ENCODE measurements at regions not wholly inside any gene's neighbourhood (a gene's known extent, or its start where the extent isn't known, plus 50 kb on each side); places are given as distances from the start of the nearest gene placed in this dataset.
A peak's percentile ranks its signal among the peaks of the same experiment; 100 is the strongest.
"Not testable (repeated sequence)": the region's sequence is repeated elsewhere in the genome, so short reads cannot be mapped to it uniquely, and the experiment has no call there.

DNA sequence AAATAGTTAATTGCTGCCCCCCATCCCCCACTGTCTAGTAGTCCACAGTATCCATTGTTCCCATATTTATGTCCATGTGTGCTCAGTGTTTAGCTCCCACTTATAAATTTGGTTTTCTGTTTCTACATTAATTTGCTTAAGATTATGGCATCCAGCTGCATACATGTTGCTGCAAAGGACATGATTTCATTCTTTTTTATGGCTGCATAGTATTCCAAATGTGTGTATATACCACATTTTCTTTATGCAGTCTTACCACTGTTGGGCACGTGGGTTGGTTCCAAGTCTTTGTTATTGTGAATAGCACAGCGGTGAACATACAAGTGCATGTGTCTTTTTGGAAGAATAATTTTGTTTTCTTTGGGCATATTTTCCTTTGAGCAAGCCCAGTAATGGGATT, 113.0 kb upstream of the LNX1 start:
- no peak for ATAC-seq
- DNase-seq, result no peak
- H3K4me3 ChIP-seq, result no peak overlapping the region
- TF ChIP-seq, protein P1, sequence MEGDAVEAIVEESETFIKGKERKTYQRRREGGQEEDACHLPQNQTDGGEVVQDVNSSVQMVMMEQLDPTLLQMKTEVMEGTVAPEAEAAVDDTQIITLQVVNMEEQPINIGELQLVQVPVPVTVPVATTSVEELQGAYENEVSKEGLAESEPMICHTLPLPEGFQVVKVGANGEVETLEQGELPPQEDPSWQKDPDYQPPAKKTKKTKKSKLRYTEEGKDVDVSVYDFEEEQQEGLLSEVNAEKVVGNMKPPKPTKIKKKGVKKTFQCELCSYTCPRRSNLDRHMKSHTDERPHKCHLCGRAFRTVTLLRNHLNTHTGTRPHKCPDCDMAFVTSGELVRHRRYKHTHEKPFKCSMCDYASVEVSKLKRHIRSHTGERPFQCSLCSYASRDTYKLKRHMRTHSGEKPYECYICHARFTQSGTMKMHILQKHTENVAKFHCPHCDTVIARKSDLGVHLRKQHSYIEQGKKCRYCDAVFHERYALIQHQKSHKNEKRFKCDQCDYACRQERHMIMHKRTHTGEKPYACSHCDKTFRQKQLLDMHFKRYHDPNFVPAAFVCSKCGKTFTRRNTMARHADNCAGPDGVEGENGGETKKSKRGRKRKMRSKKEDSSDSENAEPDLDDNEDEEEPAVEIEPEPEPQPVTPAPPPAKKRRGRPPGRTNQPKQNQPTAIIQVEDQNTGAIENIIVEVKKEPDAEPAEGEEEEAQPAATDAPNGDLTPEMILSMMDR (IDR thresholded peaks at IDR 0.05), result no peak
- H3K27ac ChIP-seq, result no peak overlapping the region
- intact Hi-C loops (cut with DNase I), result no loop called here
- H3K9me3 ChIP-seq, result no peaks in the 10 kb centered on the region
- no peaks in the 10 kb centered on the region for H3K27me3 ChIP-seq
- H3K36me3 ChIP-seq, result no peaks in the 10 kb centered on the region
- H3K4me1 ChIP-seq, result peaks cover 19% of the 10 kb centered on the region

DNA sequence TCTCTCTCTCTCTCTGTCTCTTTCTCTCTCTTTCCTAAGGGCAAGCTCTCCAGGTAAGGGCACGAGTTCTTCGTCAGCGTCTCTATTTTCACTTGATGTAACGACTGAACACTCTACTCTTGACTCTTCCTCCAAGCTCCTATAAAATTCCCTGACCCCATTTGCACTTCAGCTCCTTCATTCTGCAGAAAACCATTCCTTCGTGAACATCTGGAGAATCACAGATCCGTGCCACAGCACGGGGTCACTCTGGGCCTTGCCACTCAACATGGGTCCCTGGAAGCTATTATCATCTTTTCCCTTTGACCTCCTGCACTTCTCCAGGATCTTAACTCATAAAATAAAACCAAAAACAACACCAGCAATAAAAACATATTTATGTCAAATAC, 112.0 kb upstream of the LNX1 start:
- no peaks in the 10 kb centered on the region for H3K9me3 ChIP-seq
- peaks cover 19% of the 10 kb centered on the region for H3K4me1 ChIP-seq
- DNase-seq (no peak), ATAC-seq (no peak)
- no peaks in the 10 kb centered on the region for H3K27me3 ChIP-seq
- H3K27ac ChIP-seq, result peak overlapping the region; percentile 76
- H3K36me3 ChIP-seq, result no peaks in the 10 kb centered on the region
- H3K4me3 ChIP-seq, result peak overlapping the region; percentile 8
- intact Hi-C loops (cut with DNase I), result no loop called here
- TF ChIP-seq, protein P1 (IDR thresholded peaks at IDR 0.05), result no peak

DNA sequence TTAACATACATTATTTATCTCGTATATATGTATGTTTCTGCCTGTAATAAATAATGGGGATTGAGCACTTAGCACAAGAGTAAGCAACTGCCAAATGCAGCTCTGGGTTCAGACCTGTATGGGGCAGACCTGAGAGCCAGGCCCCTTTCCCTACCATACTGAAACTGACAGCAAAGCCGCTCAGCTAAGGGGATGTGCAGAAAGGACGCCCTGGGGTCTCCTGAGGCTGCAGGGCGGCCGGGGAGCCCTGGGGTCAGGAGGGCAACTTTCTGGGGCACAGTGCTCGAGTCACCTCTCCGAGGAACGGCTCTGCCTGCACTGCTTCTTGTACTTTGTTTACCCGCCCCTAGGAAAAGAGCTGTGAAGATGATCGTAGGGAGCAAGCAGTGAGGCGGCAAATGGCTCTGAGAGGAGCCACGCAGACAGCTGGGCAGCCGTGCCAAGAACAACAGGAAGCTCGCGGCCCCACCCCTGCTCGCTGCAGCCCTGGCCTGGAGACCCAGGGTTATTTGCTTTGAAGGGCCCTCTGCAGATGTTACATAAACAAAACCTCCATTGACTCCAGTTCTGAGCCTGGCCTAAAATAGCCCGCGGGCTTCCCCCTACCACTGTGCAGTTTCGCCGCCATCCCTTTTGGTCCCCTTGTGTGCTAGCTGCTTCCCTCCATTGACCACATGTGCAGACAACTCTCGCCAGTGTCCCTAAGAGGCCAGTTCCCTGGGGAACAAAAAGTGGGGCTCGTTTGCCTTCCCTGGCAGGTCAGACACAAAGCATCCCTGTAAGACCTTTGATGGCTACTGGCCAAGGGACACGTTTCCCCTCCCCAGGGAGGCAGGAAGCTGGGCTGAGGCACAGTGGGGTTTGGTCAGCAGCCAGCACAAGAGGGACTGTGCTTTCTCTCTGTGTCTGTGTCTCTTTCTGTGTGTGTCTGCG, 111.3 kb upstream of the LNX1 start:
- DNase-seq (peak; percentile 78), ATAC-seq (peak; percentile 90)
- intact Hi-C loops (cut with DNase I), result no loop called here
- peak overlapping the region; percentile 76 for H3K27ac ChIP-seq
- TF ChIP-seq, protein P1 (IDR thresholded peaks at IDR 0.05), result peak; percentile 12
- H3K9me3 ChIP-seq, result no peaks in the 10 kb centered on the region
- H3K4me3 ChIP-seq, result peak overlapping the region; percentile 8
- H3K27me3 ChIP-seq, result no peaks in the 10 kb centered on the region
- no peaks in the 10 kb centered on the region for H3K36me3 ChIP-seq
- peaks cover 19% of the 10 kb centered on the region for H3K4me1 ChIP-seq

DNA sequence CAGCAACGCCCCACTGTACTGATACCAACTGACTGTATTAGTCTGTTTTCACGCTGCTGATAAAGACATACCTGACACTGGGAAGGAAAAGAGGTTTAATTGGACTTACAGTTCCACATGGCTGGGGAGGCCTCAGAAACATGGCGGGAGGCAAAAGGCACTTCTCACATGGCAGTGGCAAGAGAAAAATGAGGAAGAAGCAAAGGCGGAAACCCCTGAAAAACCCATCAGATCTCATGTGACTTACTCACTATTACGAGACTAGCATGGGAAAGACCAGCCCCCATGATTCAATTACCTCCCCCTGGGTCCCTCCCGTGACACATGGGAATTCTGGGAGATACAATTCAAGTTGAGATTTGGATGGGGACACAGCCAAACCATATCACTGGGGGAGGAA, 110.0 kb upstream of the LNX1 start:
- H3K27ac ChIP-seq; H3K36me3 ChIP-seq; intact Hi-C loops (cut with DNase I): not testable (repeated sequence)

DNA sequence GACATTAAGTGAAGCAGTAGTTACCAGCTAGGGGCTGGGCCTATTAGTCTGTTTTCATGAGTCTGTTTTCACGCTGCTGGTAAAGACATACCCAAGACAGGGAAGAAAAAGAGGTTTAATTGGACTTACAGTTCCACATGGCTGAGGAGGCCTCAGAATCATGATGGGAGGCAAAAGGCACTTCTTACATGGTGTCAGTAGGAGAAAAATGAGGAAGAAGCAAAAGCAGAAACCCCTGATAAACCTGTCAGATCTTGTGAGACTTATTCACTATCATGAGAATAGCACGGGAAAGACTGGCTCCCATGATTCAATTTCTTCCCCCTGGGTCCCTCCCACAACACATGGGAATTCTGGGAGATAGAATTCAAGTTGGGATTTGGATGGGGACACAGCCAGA, 108.0 kb upstream of the LNX1 start:
- H3K9me3 ChIP-seq; H3K4me3 ChIP-seq; ATAC-seq; H3K27me3 ChIP-seq; H3K36me3 ChIP-seq; DNase-seq; H3K27ac ChIP-seq; intact Hi-C loops (cut with DNase I): not testable (repeated sequence)
- peaks cover 19% of the 10 kb centered on the region for H3K4me1 ChIP-seq

More for the DNA sequence above, 110.0 kb upstream of the LNX1 start:
- peaks cover 19% of the 10 kb centered on the region for H3K4me1 ChIP-seq
- not testable (repeated sequence) for ATAC-seq, DNase-seq, H3K4me3 ChIP-seq, H3K27me3 ChIP-seq, H3K9me3 ChIP-seq

DNA sequence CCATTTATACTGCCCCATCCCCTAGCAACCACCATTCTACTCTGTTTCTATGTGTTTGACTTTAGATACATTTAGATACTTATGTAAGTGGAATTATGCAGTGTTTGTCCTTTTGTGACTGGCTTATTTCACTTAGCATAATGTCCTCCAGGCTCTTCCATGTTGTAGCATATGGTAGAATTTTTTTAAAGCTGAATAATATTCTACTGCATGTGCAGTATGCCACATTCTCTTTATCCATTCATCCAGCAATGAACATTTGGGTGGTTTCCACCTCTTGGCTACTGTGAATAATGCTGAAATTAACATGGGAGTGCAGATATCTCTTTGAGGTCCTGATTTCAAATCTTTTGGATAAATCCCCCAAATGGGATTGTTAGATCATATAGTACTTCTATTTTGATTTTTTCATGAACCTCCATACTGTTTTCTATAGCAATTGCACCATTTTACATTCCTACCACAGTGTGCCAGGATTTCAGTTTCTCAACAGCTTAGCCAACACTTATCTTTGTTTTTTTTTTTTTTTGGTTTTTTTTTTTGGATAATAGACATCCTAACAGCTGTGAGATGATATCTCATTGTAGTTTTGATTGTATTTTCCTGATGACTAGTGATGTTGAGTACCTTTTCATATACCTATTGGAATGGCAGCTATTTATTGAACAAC, 105.9 kb upstream of the LNX1 start:
- Histone ChIP-seq H3K27me3 (no peaks in the 10 kb centered on the region), H3K4me1 (peaks cover 2% of the 10 kb centered on the region), H3K36me3 (no peaks in the 10 kb centered on the region), H3K9me3 (no peaks in the 10 kb centered on the region), H3K4me3 (no peak overlapping the region), H3K27ac (no peak overlapping the region)
- DNase-seq, result no peak
- intact Hi-C loops (cut with DNase I), result no loop called here
- ATAC-seq, result no peak
- TF ChIP-seq, protein P1 (IDR thresholded peaks at IDR 0.05), result no peak

Measured in upper lobe of right lung (tissue), 1 donor.